Activated CD4-positive, alpha-beta T cell treated with anti-CD3 and anti-CD28 coated beads, Interleukin-2, amount 50 U/mL, for 4 hours (primary cell): ENCODE measurements at regions not wholly inside any gene's neighbourhood (a gene's known extent, or its start where the extent isn't known, plus 50 kb on each side); places are given as distances from the start of the nearest gene placed in this dataset.
"Not testable (repeated sequence)": the region's sequence is repeated elsewhere in the genome, so short reads cannot be mapped to it uniquely, and the experiment has no call there.

Experiments
- DNase-seq, 2 experiments: peaks; one replicate each; pipeline ENCODE4 v3.0.0-alpha.2; 2020

DNA sequence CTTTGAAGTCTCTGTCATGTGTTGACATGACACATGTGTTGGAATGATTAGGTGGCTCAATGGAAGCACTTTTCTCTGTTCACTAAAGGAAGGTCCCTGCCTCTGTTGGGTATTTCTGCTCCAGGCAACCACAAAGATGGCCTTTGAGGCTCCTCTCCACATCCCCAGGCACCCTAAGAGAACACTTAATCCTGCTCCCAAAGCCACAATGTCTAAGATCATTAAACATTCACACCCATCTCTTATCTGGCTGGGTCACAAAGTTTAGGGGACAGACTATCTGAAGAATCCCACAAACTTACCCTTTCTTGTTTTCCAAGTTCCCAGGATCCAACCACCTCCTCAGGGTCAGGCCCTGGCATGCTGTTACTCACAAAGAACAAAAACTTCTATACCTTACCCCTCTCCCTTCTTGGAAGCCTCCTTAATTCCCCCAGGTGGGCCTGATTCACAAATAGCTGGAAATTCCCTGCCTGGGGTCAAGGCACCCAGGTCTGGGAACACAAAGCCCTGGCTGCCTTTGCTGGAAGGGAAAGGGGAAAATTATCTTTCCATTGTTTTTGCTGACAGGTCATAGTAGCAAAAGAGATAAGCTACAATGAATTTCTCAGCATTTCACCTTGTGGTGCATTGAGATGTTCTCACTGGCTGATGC lies 333.7 kb downstream of the PCNX1 start:
- DNase-seq = no peak

DNA sequence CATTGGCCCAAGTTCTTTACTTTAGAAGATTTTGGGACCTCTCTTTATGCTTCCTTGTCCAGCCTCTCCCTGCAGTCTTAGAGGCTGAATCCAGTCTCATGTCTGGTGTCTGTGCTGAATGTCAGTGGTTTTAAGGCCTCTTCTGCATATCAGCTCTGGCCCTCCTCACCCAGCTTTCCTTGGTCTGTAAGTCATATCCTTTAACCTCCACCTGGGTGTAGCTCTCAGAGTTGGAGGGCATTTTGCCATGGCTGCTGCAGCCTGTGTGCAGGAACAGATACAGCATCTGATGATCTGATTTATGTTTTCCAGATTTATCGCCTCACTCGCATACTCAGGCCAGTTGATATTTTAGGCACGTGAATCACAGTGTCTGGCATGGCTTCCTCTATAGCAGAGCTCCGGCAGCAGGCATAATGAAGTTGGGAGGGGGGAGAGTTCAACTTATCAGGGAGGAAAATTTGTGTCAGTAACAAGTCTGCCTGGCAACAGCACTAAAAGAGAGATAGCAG lies 335.0 kb downstream of the PCNX1 start:
- DNase-seq = no peak

DNA sequence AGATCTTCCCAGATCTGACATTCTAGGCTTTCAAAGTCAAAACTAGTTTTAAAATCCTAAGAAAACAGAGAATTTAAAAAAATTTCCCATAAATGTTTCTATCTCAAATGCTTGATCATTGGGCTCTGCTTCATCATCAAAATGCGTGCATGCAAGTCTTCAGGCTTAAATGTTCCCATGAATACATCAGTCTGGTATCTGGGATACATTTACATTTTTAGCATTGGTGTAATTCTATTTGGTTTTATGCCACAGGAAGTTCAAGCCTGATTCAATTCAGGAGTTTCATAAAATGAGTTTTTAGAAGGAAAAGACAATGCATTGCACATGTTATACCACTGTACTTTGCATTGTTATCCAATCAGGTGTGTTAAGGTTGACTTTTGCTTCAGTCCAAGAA lies 336.4 kb downstream of the PCNX1 start:
- DNase-seq = no peak

DNA sequence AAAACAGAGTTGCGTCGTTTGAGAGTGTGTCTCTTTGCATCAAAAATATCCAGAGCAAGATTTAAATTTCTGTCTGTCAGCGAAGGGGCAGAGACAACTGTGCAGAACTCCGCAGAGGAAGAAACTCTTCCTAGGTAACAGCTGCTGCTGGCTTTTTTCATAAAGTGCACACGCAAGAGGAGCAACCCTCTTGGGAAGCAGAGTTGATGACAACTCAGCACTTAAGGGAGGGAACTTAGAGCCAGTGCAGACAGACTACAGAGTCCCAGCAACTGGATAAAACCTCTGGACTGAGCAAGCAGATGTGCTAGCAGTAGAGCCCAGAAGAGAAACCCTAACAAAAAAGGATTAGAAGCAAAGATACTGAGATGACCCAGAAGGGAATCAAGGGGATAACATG lies 337.1 kb downstream of the PCNX1 start:
- DNase-seq = no peak

DNA sequence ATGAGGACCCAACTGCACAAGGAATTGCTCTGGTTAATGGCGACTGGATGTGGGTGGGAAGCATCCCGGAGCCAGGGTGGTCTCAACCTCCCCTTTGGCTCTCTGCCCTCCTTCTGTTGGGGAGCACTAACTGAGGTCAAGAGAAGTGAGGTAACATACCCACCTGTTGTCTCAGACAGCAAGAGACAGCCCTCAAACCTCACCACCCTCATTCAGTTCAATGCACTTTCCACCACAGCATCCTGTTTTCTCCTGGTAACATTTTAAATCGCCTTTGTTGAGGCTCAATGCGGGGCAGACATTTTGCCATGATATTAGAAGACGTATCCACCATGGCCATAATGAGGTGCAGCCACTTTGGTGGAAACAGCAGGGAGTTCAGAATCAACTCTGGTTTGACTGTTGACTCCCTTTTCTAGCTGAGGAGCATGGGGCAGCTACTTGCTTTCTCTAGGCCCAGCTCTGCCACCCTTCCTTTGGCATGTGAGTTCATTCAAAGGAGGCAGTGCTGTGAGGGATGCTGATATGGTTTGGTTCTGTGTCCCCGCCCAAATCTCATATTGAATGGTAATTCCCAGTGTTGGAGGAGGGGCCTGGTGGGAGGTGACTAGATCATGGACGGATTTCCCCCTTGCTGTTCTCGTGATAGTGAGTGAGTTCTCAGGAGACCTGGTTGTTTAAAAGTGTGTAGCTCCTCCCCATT lies 338.6 kb downstream of the PCNX1 start:
- no peak for DNase-seq

DNA sequence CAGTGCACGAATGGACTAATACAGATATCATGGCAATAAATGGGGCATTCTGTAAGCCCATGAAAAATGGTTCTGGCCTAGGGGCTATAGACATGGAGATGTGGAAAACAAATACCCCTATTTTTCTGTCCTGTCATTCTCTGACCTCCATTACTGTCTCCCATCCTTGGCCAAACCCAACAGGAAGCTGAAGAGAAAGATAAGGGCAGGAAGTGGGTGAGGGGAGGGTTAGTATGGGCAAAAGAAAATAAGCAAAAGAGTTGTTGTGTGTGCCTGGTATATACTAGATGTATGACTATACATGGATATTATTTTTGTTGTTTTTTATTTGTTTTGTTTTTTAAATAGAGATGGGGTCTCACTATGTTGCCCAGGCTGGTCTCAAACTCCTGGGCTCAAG lies 339.3 kb downstream of the PCNX1 start:
- DNase-seq = no peak

DNA sequence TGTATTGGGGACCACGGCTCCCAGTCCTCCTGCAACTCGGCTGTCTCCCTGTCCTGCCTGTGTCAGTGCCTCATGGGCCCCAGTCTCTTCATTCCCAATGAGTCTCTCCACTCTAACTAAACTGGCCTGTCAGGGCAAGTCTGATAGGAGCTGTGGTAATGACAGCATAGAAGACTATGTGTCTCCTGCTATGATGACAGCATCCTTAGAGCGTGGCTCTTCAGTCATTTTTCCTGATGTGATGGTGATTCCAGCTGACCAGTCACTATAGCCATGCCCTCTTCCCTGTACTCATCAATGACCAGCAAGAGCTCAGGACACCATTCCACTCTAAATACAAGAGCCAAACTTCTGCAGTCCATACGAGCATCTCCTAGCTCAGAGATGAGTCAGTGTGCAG lies 339.8 kb downstream of the PCNX1 start:
- DNase-seq = no peak

DNA sequence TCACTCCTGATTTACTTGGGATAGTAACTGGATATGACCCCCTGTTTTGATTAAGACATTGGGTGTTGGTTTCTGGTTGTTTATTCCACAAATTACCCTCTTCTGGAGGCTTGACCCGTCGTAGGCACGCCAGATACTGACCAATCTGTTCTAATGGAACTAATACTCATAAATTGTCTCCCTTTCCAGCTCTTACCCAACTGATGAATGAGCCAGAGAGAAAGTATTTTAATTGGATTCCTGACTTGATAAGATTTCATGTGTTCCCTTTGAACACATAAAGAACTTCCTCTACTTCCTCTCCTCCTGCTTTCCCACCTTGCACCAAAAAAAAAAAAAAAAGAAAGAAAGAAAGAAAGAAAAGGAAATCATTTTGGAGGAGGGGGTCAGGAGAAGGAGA lies 340.9 kb downstream of the PCNX1 start:
- no peak for DNase-seq

DNA sequence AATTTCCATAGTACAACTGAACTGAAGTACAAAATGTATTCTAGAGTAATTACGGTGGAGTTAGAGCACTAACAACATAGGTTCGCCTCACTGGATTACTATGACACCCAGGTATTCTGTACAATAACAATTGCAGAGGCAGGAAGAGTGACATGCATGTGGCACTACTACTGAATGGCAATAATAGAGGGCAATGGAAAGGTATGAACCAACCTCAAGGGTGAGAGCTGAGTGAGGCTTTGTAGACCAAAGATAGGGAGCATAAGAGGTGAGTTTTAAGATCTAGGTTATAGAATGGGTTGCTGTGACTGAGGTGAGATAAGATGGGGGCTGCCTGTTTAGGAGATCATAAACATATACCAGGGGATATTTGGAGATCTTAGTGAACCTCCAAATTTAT lies 343.1 kb downstream of the PCNX1 start:
- no peak for DNase-seq

DNA sequence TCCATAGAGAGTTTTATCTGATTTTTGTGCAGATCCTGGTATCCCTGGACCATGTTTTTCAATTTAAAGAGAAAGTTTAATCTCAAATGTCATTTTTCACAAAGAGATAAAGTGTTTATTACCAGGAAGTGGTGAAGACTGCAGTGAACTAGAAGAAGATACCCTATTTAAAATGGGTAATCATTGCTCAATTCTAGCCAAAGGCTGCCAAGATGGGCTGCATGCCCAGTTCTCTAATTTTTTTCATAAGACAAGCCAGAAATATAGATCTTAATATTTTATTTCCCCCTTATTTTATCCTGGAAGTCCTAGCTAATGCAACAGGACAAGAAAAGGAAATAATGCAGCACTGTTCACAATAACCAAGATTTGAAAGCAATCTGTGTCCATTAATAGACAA lies 343.5 kb downstream of the PCNX1 start:
- DNase-seq = no peak

DNA sequence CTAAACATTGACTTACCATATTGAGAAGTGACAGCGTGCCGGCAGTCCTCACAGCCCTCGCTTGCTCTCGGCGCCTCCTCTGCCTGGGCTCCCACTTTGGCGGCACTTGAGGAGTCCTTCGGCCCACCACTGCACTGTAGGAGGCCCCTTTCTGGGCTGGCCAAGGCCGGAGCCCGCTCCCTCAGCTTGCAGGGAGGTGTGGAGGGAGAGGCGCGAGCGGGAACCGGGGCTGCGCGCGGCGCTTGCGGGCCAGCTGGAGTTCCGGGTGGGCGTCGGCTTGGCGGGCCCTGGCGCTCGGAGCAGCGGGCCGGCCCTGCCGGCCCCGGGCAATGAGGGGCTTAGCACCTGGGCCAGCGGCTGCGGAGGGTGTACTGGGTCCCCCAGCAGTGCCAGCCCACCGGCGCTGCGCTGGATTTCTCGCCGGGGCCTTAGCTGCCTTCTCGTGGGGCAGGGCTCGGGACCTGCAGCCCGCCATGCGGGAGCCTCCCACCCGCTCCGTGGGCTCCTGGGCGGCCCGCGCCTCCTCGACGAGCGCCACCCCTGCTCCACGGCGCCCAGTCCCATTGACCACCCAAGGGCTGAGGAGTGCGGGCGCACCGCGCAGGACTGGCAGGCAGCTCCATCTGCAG lies 346.9 kb downstream of the PCNX1 start:
- not testable (repeated sequence) for DNase-seq

DNA sequence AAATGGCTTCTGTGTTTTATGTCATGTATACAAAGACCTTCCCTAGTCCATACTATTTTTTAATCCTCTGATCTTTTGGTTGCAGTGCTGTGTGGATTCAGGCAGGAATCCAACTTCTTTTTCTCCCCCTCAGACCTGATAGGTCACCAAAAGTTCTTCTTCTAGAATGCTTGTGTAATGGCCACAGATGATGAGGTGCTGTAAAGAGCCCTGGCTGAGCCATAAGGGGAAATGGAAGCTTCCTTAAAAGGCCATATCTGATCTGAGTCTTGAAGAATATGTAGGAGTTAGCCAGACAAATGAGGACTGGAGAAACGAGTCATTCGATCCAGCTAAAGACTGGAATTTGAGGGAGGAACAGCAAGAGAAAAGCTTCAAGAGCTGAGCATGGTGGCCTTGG lies 353.9 kb downstream of the PCNX1 start:
- DNase-seq = no peak

DNA sequence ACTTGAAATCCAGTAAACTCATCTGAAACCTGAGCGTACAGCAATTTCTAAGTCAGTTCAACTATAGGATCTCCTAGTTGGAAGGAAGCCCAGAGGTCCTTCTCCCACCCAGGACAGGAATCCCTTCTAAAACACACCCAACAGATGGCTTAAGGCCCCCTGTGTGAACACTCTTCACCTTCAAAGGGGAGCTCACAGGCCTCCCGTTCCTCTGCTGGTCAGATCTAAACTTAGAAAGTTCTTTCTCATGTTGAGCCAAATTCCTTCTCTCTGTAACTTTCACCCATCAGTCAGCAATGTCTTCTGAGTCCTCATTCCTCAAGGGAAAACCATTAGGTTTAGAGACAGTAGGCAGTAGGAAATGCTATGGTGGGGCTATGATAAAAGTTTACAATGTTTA lies 355.2 kb downstream of the PCNX1 start:
- DNase-seq = no peak

DNA sequence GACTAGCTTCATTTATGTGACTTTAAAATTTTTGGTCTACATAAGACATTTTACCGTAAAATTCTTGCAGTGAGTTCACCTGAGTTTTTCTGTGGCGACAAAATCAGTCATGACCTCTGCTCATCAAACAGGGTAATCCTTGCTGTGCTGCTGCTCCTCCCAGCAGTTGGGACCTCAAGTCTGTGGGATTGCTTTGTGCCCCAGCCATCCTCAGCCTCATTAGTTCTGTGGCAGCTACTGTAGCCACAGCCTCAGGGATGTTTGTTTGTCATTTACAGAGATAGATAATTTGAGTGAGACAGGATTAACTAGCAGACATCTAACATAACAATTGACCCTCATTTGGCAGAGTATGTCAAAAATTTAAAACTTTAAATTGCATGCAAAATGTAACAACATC lies 357.0 kb downstream of the PCNX1 start:
- DNase-seq = no peak

DNA sequence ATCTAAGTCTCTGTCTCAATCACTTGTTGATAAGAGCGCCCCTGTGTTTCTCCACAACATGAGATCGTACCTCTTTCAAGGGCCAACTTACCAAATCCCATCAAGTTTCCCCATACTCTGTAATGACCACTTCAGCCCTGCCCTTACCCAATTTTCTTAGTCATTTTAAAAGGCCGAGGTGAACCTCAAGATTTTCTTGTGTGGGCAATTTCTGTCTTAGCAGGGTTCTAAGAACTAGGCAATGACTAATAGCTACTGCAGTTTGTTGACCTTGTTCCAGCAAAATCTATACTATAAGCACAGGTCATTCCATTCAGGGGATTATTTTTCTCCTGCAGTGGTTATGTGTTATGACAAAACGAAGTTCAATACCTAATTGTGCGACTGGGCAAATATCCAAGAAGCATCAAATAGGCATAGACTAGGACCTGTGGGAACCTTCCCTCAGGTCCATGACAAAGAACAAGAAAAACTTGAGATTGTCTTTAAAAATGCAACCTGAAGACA lies 359.8 kb downstream of the PCNX1 start:
- no peak for DNase-seq

DNA sequence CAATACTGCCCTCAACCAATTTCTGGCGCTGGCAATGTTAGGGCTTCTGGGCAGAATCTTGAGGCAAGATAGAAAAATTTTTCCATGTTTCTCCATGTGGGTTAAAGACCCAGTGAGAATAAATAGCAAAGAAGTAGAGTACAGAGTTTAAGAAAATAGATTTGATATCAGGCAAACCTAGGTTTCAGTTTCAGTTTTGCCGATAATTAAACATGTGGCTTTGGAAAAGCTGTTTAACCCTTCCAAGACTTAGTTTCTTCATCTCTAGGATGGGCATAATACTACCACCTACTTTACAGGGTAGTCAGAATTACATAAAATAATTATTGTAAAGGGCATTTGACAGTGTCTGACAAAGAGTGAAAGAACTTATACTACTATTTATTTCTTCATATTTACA lies 360.4 kb downstream of the PCNX1 start:
- no peak for DNase-seq

DNA sequence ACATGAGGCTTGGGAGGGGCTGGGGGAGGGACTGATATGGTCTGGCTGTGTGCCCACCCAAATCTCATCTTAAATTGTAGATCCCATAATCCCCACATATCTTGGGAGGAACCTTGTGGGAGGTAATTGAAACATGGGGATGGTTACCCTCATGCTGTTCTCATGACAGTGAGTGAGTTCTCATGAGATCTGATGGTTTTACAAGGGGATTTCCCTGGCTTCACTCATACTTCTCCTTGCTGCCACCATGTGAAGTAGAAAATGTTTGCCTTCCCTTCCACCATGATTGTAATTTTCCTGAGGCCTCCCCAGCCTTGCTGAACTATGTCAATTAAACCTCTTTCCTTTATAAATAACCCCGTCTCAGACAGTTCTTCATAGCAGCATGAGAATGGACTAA lies 362.9 kb downstream of the PCNX1 start:
- DNase-seq = no peak

DNA sequence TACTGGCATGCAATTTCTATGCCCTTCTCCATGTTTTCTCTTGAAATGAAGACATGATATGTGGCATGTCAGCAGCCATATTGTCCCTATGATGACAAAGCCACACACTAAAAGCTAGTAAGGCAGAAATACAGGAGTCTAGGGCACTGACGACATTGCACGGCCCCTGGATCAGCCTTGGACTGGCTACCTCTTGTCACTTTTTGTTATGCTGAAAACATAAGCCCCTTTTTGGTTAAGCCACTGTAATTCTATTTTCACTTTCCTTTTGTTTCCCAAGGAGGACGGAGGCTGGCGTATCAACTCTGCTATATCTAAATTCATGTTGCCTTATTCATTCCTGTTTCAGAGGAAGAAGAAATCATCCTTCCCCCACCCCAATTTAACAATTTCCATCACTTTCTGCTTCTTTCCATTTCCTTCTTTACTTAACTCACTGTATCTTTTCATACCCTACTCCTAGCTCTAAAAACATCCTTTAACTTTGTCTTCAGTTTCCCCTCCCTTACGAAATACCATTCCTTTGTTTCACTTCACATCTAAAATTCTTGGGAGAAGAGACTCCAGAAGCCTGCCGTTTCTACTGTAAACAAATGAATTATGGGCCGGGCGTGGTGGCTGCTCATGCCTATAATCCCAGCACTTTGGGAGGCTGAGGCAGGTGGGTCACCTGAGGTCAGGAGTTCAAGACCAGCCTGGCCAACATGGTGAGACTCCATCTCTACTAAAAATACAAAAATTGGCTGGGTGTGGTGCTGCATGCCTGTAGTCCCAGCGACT lies 364.1 kb downstream of the PCNX1 start:
- DNase-seq = no peak

DNA sequence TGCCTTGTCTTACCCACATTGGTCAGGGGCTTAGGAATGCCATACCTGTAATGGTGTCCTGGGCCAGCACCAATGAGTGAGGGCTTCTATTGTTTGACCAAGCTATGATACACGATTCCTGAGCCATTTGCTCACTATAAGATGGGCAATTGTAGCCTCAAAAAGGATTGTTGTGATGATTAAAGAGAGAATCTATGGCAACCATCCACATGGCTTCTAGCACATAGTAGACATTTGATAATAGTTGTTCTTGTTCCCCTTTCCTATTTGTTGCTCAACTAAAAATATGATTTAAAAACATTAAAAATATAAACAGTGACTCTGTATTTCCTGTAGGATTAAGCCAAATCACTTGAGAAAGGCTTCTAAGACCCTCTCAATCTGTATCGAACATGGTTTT lies 366.1 kb downstream of the PCNX1 start:
- no peak for DNase-seq

DNA sequence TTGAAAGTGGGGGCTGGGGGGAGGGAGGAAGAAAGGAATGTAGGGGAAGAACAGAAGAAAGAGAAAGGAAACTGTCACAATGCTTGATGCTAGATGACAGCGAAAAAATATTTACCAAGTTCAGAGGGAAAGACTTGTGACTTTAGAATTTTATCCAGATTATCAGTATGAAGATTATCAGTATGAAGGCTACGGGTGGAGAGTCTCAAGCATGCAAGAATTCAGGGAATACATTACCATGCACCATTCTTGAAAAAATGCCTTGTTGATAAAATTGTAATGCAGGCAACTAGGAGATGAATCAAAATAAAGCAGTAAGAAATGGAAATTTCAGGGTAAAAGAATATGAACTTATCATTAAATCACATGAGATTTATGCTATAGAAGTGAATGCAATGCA lies 376.8 kb downstream of the PCNX1 start:
- no peak for DNase-seq

DNA sequence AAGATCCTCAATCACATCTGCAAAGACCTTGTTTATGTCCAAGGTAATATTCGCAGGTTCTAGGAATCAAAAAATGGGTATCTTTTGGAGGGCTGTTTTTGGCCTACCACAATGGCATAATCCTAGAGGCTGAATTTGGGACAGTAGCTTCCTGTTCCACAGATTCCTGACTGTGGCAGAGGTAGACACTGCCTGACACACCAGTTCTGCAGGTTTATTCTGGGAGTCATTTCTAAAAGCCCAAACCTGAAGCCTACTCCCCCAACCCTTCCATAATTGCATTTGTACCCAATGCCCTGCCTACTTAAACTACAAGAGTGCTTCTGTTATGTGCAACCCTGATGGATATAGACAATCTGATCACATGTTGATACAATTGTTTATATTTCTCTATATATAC lies 378.9 kb downstream of the PCNX1 start:
- no peak for DNase-seq

DNA sequence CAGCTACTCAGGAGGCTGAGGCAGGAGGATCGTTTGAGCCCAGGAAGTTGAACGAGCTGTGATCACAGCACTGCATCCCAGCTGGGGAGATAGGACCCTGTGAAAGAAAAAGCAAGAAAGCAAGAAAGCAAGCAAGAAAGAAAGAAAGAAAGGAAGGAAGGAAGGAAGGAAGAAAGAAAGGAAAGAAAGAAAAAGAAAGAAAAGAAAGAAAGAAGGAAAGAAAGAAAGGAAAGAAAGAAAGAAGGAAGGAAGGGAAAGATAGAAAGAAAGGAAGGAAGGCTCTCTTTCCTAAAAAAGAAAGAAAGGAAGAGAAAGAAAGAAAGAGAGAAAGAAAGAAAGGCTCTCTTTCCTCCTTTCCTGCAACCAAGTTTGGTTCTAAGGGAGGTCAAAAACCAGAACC lies 380.3 kb downstream of the PCNX1 start:
- no peak for DNase-seq

DNA sequence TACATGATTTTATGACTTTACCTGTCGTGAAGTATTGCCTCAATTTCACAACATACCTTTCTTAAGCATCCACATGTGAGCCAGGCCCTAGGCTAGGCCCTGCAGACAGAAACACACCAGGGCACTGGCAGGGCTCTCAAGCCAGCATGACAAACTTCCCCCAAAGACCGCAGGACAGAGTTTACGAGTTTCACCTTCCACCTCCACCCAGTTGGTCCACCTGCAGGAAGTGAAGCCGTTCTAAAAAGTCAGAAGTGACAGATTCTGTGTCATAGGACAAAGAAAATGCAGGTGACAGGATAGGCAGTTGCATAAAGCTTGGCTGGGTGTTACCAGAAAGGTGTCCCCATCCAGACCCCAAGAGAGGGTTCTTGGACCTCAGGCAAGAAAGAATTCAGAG lies 382.3 kb downstream of the PCNX1 start:
- DNase-seq = no peak
